OCI-LY3 (cell line): ENCODE measurements at regions not wholly inside any gene's neighbourhood (a gene's known extent, or its start where the extent isn't known, plus 50 kb on each side); places are given as distances from the start of the nearest gene placed in this dataset.

Source experiments
- EZH2phosphoT487 ChIP-seq: fragments of 200-600 bp; shearing (Covaris generic); IDR thresholded peaks from 2 replicates; pipeline ENCODE4 v1.6.1; 2018; ENCODE audit warnings: antibody characterized with exemption, mixed run types, low read depth
- TF ChIP-seq, protein P1 (sequence below): fragments of 200-600, 300-600 bp; sonication (generic); IDR thresholded peaks from 2 replicates; pipeline ENCODE4 v1.5.1; 2014; ENCODE audit warnings: antibody characterized with exemption, low read length, low read depth

DNA sequence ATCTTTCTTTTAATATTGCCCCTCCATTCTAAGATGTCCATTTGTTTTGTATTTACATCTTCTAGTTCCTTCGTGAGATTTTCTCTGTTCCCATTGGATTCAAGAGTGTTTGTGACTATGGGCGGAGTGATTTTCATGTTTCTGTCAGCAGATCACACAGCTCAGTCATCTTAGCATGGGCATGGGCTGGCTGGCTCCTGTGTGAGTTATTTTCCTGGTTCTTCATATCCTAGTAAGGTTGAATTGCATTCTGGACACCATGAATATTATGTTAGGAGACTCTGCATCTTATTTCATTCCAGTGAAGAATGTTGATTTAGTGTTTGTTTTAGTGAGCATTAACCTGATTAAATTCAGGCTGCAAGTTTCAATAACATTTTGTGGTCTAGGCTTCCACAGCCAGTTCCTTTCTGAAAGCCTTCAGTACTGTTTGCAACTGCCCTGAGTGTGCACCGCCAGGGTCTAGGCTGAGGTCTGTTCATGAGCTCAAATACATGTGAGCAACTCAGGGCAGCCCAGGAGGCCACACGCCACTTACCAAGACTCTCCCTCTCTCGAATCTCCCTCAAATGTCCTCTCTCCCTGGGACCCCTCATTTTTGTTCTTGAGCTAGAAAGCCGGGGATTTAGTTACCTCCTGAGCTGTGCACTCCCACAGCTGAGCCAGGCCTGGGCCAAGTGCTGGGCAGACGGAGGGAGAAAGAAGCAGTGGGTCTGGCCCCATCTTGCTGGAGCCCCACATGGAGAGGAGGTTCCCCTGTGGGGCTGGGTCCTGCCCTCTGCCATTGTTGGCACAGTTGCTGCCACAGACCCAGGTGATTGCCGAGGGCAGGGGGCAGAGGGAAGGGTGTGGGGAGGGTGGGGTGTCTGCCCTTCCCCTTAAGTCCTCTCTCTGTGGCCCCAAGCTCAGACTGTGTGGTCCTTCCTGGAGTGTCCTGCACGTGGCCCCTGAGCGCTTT lies 145.9 kb downstream of the RTP5 start:
- TF ChIP-seq, protein P1, sequence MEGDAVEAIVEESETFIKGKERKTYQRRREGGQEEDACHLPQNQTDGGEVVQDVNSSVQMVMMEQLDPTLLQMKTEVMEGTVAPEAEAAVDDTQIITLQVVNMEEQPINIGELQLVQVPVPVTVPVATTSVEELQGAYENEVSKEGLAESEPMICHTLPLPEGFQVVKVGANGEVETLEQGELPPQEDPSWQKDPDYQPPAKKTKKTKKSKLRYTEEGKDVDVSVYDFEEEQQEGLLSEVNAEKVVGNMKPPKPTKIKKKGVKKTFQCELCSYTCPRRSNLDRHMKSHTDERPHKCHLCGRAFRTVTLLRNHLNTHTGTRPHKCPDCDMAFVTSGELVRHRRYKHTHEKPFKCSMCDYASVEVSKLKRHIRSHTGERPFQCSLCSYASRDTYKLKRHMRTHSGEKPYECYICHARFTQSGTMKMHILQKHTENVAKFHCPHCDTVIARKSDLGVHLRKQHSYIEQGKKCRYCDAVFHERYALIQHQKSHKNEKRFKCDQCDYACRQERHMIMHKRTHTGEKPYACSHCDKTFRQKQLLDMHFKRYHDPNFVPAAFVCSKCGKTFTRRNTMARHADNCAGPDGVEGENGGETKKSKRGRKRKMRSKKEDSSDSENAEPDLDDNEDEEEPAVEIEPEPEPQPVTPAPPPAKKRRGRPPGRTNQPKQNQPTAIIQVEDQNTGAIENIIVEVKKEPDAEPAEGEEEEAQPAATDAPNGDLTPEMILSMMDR = no peak
- no peak for TF ChIP-seq EZH2phosphoT487
